HG02571 (cell line): ENCODE measurements at regions not wholly inside any gene's neighbourhood (a gene's known extent, or its start where the extent isn't known, plus 50 kb on each side); places are given as distances from the start of the nearest gene placed in this dataset.

Experiments
- ATAC-seq: cut with Tn5 transposase; IDR thresholded peaks from one replicate; pipeline ENCODE4 v1.9.1; 2021; ENCODE audit warnings: mild to moderate bottlenecking, moderate library complexity; ENCODE audit not compliant: unreplicated experiment

GRCh38 chr4:182085051-182085480, 158.1 kb upstream of the TENM3 start:
- ATAC-seq = no peak

GRCh38 chr4:182089326-182089725, 153.9 kb upstream of the TENM3 start:
- no peak for ATAC-seq

- no peak for ATAC-seq
Measured at GRCh38 chr4:182090186-182090585, 153.0 kb upstream of the TENM3 start.

- no peak for ATAC-seq
Measured at GRCh38 chr4:182091128-182091527, 152.1 kb upstream of the TENM3 start.

- no peak for ATAC-seq
Measured at GRCh38 chr4:182093431-182093831, 149.8 kb upstream of the TENM3 start.

GRCh38 chr4:182093935-182094334, 149.3 kb upstream of the TENM3 start:
- ATAC-seq = no peak

- ATAC-seq = no peak
Measured at GRCh38 chr4:182101618-182102017, 141.6 kb upstream of the TENM3 start.

GRCh38 chr4:182102576-182102975, 140.6 kb upstream of the TENM3 start:
- ATAC-seq = no peak

- no peak for ATAC-seq
Measured at GRCh38 chr4:182103614-182104319, 139.4 kb upstream of the TENM3 start.

GRCh38 chr4:182105416-182105815, 137.8 kb upstream of the TENM3 start:
- ATAC-seq = no peak

GRCh38 chr4:182107931-182108330, 135.3 kb upstream of the TENM3 start:
- no peak for ATAC-seq

GRCh38 chr4:182111586-182111985, 131.6 kb upstream of the TENM3 start:
- no peak for ATAC-seq

- ATAC-seq = no peak
Measured at GRCh38 chr4:182113779-182114178, 129.4 kb upstream of the TENM3 start.

- no peak for ATAC-seq
Measured at GRCh38 chr4:182124359-182124758, 118.8 kb upstream of the TENM3 start.

- no peak for ATAC-seq
Measured at GRCh38 chr4:182126096-182126495, 117.1 kb upstream of the TENM3 start.

GRCh38 chr4:182126603-182127002, 116.6 kb upstream of the TENM3 start:
- no peak for ATAC-seq

GRCh38 chr4:182133033-182133432, 110.2 kb upstream of the TENM3 start:
- ATAC-seq = no peak

- no peak for ATAC-seq
Measured at GRCh38 chr4:182134261-182134660, 108.9 kb upstream of the TENM3 start.

GRCh38 chr4:182136201-182136600, 107.0 kb upstream of the TENM3 start:
- ATAC-seq = no peak

GRCh38 chr4:182137343-182137742, 105.9 kb upstream of the TENM3 start:
- ATAC-seq = no peak

GRCh38 chr4:182139491-182139890, 103.7 kb upstream of the TENM3 start:
- no peak for ATAC-seq

GRCh38 chr4:182140547-182140946, 102.7 kb upstream of the TENM3 start:
- no peak for ATAC-seq

- ATAC-seq = no peak
Measured at GRCh38 chr4:182141061-182141460, 102.1 kb upstream of the TENM3 start.
